ENCODE measurements at regions not wholly inside any gene's neighbourhood (a gene's known extent, or its start where the extent isn't known, plus 50 kb on each side); places are given as distances from the start of the nearest gene placed in this dataset.

DNA sequence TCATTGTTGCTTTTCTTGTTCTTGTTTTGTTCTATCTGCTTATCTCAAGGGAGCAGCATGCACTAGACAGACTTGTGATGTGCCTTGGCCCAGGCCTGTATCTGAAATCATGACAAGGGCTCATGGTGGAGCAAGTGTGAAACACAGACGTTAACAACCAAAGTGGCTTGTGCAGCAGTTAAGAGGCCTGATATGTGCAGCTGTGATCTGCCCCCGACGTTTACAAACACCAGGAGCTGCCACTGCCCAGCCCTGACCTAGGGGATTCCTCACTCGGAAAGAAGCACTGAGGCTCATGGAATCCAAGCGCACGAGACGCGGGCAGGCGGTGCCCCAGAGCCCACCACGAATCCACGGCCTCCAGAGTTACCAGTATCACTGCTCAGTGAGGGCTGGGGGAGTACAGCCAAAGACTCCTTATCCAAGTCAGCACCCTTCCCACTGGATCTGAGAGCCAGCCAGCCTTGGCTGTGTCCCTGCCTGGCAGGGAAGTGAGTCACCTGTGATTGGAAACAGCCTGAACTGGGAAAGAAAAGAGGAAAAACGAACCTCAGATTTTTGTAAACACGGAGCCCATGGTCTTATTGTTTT lies 62.3 kb upstream of the SNTG2 start:
- no peaks in the 10 kb centered on the region for H3K4me1 ChIP-seq (ENCODE audit: control insufficient read depth in 3 of 3, insufficient read depth in 2 of 3, low read depth in 1 of 3, low read length in 2 of 3)
- no peak overlapping the region for H3K27ac ChIP-seq (ENCODE audit: low read depth in 1 of 3, low read length in 2 of 3)
- WGBS, 3 donors: 67 to 75% (median 70%) methylated on average over 13 of the region's 13 CpGs
- DNase-seq (no peak), FAIRE-seq (no peak)
- peaks cover 0 to 20% (median 0%) of the 10 kb centered on the region in 3 donors for H3K27me3 ChIP-seq (ENCODE audit: control insufficient read depth in 3 of 3, insufficient read depth in 3 of 3, low read length in 3 of 3)
- H3K36me3 ChIP-seq (ENCODE audit: control insufficient read depth in 3 of 3, insufficient read depth in 2 of 3, low read depth in 1 of 3, low read length in 3 of 3): no peaks in the 10 kb centered on the region
- H3K4me3 ChIP-seq (ENCODE audit: low read depth in 1 of 3, low read length in 3 of 3): no peak overlapping the region
- H3K9me3 ChIP-seq (ENCODE audit: control insufficient read depth in 2 of 2, insufficient read depth in 1 of 2, low read depth in 1 of 2, low read length in 1 of 2): no peaks in the 10 kb centered on the region

DNA sequence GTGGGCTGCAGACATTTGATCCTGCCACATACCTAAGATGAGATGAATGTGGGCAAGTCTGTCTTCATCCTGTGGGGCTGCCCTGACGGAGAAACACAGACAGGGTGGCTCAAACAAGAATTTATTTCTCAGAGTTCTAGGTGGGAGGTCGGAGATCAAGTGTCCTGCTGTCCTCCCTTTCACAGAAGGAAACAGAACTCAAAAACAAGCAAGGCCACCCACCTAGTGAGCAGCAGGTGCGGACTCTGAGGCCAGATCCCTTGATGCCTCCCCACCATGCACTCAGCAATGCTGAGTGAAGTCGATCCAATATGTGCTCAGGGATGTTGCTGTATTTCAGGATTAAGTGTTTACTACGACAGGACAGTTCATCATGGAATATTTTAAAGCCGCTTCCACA lies 63.0 kb upstream of the SNTG2 start:
- H3K27me3 ChIP-seq (ENCODE audit: control insufficient read depth in 3 of 3, insufficient read depth in 3 of 3, low read length in 3 of 3): peaks cover 0 to 27% (median 0%) of the 10 kb centered on the region in 3 donors
- H3K9me3 ChIP-seq (ENCODE audit: control insufficient read depth in 2 of 2, insufficient read depth in 1 of 2, low read depth in 1 of 2, low read length in 1 of 2): no peaks in the 10 kb centered on the region
- no peak for DNase-seq
- H3K36me3 ChIP-seq (ENCODE audit: control insufficient read depth in 3 of 3, insufficient read depth in 2 of 3, low read depth in 1 of 3, low read length in 3 of 3): no peaks in the 10 kb centered on the region
- no peak overlapping the region for H3K27ac ChIP-seq (ENCODE audit: low read depth in 1 of 3, low read length in 2 of 3)
- H3K4me3 ChIP-seq (ENCODE audit: low read depth in 1 of 3, low read length in 3 of 3): no peak overlapping the region
- WGBS, 3 donors: 66 to 71% (median 68%) methylated on average over 6 of the region's 6 CpGs
- H3K4me1 ChIP-seq (ENCODE audit: control insufficient read depth in 3 of 3, insufficient read depth in 2 of 3, low read depth in 1 of 3, low read length in 2 of 3): no peaks in the 10 kb centered on the region
- FAIRE-seq: no peak

DNA sequence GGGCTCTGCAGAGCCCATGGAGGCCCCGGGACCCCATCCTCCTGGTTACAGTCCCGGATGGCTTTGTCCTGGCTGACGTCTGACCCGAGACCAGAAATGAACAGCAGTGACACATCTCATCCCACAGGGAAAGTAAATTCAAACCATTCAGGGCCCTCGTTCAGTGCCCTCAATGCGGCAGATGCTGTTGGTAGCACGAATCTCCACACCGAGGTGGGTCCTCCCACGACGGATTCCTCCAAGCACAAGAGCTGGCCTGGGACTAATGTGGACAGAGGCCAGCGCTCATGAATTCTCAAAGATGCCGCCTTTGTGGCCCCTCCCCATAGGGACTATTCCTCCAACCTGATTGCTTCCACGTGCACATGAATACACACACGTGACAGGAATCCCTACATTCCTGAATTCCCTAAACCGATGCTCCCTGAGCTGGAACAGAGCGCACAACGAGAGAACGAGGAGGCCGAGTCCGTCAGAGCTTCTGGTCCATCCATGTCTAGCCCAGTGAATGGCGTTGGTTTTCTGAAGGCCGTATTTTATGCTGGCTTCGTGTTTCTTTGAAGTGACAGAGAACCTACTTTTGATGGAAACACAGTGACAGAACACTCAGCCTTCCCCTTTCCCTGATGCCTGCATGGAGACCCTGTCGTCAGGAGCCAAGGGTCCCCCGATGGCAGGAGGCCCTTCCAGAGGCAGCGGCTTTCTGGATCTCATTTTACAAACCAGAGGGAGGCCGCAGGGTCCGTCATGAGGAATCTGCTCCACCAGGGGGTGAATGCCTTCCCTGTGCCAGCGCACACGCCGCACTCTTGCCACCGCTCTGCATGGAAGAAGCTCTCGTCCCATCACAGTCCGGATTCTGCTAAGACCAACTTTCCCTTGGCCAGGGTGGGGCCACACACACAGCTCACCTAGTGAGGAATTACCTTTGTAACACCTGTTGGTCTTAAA lies 64.3 kb upstream of the SNTG2 start:
- no peak for FAIRE-seq
- no peaks in the 10 kb centered on the region for H3K9me3 ChIP-seq (ENCODE audit: control insufficient read depth in 2 of 2, insufficient read depth in 1 of 2, low read depth in 1 of 2, low read length in 1 of 2)
- H3K4me3 ChIP-seq (ENCODE audit: low read depth in 1 of 3, low read length in 3 of 3): no peak overlapping the region
- H3K27ac ChIP-seq (ENCODE audit: low read depth in 1 of 3, low read length in 2 of 3): no peak overlapping the region
- H3K36me3 ChIP-seq (ENCODE audit: control insufficient read depth in 3 of 3, insufficient read depth in 2 of 3, low read depth in 1 of 3, low read length in 3 of 3): no peaks in the 10 kb centered on the region
- 89 to 91% (median 89%) methylated on average over 34 of the region's 34 CpGs for WGBS, 3 donors
- H3K27me3 ChIP-seq (ENCODE audit: control insufficient read depth in 3 of 3, insufficient read depth in 3 of 3, low read length in 3 of 3): peaks cover 0 to 33% (median 0%) of the 10 kb centered on the region in 3 donors
- no peaks in the 10 kb centered on the region for H3K4me1 ChIP-seq (ENCODE audit: control insufficient read depth in 3 of 3, insufficient read depth in 2 of 3, low read depth in 1 of 3, low read length in 2 of 3)
- no peak for DNase-seq

DNA sequence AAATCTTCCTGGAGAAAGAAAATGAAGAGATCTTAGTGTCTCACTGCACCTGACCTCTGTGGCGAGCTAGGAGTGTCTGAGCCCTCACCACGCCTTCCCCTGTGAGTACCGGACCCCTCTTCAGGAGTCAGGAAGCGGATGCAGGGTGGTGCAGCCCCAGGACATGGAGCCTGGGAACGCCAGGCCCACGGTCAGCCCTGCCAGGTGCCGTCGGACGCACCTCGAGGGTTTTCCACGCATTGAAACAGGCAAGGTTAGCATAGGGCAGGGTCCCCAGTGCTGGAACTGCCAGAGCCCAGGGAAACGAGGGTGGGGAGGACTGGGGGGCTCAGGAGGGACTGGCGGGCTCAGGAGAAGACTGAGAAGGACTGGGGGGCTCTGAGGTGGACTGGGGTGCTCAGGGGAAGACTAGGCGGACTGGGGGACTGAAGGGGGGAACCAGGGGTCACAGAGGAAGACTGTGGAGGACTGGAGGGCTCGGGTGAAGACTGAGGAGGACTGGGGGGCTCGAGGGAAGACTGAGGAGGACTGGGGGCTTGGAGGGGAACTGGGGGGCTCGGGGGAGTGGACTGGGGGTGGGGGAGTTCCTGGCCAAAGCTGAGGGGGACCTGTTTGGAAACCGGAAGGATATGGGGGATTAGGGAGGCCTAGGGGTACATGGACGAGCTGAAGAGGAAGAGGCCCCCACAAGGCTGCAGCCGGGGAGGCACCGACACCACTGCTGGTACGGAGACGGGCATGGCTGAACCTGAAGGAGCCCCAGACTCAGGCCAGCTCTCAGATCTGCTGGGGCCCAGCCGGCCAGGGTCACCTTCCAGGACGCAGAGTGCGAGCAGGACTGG lies 65.2 kb upstream of the SNTG2 start:
- Histone ChIP-seq H3K36me3 (ENCODE audit: control insufficient read depth in 3 of 3, insufficient read depth in 2 of 3, low read depth in 1 of 3, low read length in 3 of 3) (no peaks in the 10 kb centered on the region), H3K9me3 (ENCODE audit: control insufficient read depth in 2 of 2, insufficient read depth in 1 of 2, low read depth in 1 of 2, low read length in 1 of 2) (no peaks in the 10 kb centered on the region), H3K27ac (ENCODE audit: low read depth in 1 of 3, low read length in 2 of 3) (no peak overlapping the region), H3K4me3 (ENCODE audit: low read depth in 1 of 3, low read length in 3 of 3) (no peak overlapping the region), H3K4me1 (ENCODE audit: control insufficient read depth in 3 of 3, insufficient read depth in 2 of 3, low read depth in 1 of 3, low read length in 2 of 3) (no peaks in the 10 kb centered on the region), H3K27me3 (ENCODE audit: control insufficient read depth in 3 of 3, insufficient read depth in 3 of 3, low read length in 3 of 3) (peaks cover 0 to 32% (median 0%) of the 10 kb centered on the region in 3 donors)
- DNase-seq (no peak), FAIRE-seq (no peak)
- 59 to 76% (median 59%) methylated on average over 23 to 26 of the region's 26 CpGs for WGBS, 3 donors

DNA sequence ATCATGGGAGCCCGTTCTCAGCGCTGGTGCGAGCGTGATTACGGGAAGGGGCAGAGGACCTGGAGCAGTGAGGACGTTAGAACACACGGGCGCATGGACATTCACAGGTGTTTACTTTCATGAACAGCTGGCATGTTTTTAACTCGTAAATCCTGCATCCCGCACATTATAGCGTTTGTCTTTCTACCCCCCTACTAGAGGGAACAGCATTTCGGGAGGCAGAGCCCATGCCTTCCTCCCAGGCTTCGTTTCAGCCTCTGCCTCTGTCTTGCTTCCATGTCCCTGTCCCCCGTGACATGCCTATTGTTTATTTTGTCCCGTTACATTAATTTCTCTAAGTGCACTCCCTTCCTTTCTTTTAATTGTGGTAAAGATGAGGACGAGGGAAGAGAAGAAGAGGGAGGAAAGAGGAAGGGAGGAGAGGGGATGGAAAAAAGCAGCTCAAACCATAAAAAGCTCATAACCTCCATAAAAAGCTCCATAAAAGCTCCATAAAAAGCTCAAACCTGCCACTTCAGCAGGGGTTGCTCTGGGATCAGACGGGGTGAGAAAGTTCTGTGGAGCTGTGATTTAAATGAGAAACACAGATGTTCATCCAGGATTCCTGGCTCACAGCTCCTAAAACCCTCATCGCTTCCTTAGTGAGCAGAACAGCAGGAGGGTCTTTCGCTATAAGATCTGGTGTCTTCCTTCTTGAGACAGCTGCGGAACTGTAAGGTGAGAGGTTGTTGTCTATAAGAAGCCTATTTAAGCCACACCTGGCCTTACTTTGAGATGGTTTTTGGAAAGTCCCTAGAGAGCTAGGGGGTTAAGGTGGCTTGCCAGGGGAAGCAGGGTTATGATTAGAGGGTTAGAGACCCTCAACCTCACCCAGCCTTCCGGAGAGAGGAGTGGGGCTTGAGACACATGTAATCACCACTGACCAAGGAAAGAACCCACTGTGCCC lies 66.6 kb upstream of the SNTG2 start:
- no peak for FAIRE-seq
- DNase-seq: no peak

DNA sequence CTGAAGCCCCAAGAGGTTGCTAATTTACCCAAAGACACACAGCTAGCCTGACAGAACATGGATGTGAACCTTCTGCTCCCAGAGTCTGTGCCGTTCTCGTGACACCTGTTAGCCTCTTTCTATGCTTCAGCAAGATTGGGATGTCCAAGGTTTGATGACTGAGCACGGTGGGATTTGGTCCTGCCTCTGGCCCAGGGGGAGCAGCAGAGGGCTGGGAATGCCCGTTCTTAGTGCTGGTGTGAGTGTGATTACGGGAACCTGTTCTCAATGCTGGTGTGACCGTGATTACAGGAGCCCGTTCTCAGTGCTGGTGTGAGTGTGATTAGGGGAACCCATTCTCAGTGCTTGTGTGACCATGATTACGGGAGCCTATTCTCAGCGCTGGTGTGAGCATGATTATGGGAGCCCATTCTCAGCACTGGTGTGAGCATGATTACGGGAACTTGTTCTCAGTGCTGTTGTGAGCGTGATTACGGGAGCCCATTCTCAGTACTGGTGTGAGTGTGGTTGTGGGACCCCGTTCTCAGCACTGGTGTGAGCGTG lies 67.3 kb upstream of the SNTG2 start:
- Histone ChIP-seq H3K36me3 (ENCODE audit: control insufficient read depth in 3 of 3, insufficient read depth in 2 of 3, low read depth in 1 of 3, low read length in 3 of 3) (no peaks in the 10 kb centered on the region), H3K27me3 (ENCODE audit: control insufficient read depth in 3 of 3, insufficient read depth in 3 of 3, low read length in 3 of 3) (peaks cover 0 to 30% (median 0%) of the 10 kb centered on the region in 3 donors), H3K4me3 (ENCODE audit: low read depth in 1 of 3, low read length in 3 of 3) (no peak overlapping the region), H3K9me3 (ENCODE audit: control insufficient read depth in 2 of 2, insufficient read depth in 1 of 2, low read depth in 1 of 2, low read length in 1 of 2) (no peaks in the 10 kb centered on the region), H3K4me1 (ENCODE audit: control insufficient read depth in 3 of 3, insufficient read depth in 2 of 3, low read depth in 1 of 3, low read length in 2 of 3) (no peaks in the 10 kb centered on the region), H3K27ac (ENCODE audit: low read depth in 1 of 3, low read length in 2 of 3) (no peak overlapping the region)
- whole genome bisulfite sequencing, 3 donors: 77 to 81% (median 78%) methylated on average over 14 of the region's 14 CpGs
- FAIRE-seq (no peak), DNase-seq (no peak)

More for the DNA sequence above, 66.6 kb upstream of the SNTG2 start:
- Histone ChIP-seq H3K4me3 (ENCODE audit: low read depth in 1 of 3, low read length in 3 of 3) (no peak overlapping the region), H3K27me3 (ENCODE audit: control insufficient read depth in 3 of 3, insufficient read depth in 3 of 3, low read length in 3 of 3) (peaks cover 0 to 32% (median 0%) of the 10 kb centered on the region in 3 donors), H3K9me3 (ENCODE audit: control insufficient read depth in 2 of 2, insufficient read depth in 1 of 2, low read depth in 1 of 2, low read length in 1 of 2) (no peaks in the 10 kb centered on the region), H3K27ac (ENCODE audit: low read depth in 1 of 3, low read length in 2 of 3) (no peak overlapping the region), H3K4me1 (ENCODE audit: control insufficient read depth in 3 of 3, insufficient read depth in 2 of 3, low read depth in 1 of 3, low read length in 2 of 3) (no peaks in the 10 kb centered on the region), H3K36me3 (ENCODE audit: control insufficient read depth in 3 of 3, insufficient read depth in 2 of 3, low read depth in 1 of 3, low read length in 3 of 3) (no peaks in the 10 kb centered on the region)
- 41 to 46% (median 44%) methylated on average over 21 of the region's 21 CpGs for WGBS, 3 donors

DNA sequence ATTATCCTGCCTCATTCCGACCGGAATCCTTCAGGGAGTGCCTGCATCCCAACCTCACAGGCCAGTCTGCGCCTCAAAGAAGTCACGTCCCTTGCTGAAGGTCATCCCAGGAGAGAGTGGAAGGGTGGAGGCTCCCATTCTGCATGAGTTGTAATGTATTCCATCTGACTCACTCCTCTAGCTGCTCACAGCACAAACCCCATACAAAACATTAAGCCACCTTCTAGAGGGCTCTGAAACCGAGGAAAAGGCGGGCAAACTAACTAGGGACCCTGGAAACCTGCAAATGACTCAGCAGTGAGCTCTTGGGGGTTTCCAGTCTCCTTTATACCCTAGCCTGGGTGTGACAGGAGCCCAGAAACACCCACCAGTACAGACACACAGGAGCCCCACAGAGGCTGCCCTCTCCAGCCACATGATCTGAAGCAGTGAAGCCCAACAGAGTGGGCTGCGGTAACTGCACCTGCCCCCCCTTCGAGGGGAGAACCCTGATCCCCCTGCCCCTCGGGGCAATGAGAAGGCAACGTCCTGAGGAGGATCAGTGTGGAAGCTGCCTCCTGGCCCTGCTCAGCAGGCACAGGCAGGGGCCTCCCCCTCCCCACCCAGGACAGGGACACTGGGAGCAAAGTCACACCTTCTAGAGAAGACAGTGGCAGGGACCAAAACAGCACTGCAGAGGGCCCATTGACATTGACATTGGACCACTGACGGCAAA lies 69.3 kb upstream of the SNTG2 start:
- 68 to 78% (median 71%) methylated on average over 11 of the region's 11 CpGs for WGBS, 3 donors
- no peak overlapping the region for H3K4me3 ChIP-seq (ENCODE audit: low read depth in 1 of 3, low read length in 3 of 3)
- no peak for FAIRE-seq
- H3K9me3 ChIP-seq (ENCODE audit: control insufficient read depth in 2 of 2, insufficient read depth in 1 of 2, low read depth in 1 of 2, low read length in 1 of 2): no peaks in the 10 kb centered on the region
- H3K27me3 ChIP-seq (ENCODE audit: control insufficient read depth in 3 of 3, insufficient read depth in 3 of 3, low read length in 3 of 3): peaks cover 0 to 30% (median 0%) of the 10 kb centered on the region in 3 donors
- no peak for DNase-seq
- H3K36me3 ChIP-seq (ENCODE audit: control insufficient read depth in 3 of 3, insufficient read depth in 2 of 3, low read depth in 1 of 3, low read length in 3 of 3): no peaks in the 10 kb centered on the region
- H3K4me1 ChIP-seq (ENCODE audit: control insufficient read depth in 3 of 3, insufficient read depth in 2 of 3, low read depth in 1 of 3, low read length in 2 of 3): no peaks in the 10 kb centered on the region
- no peak overlapping the region for H3K27ac ChIP-seq (ENCODE audit: low read depth in 1 of 3, low read length in 2 of 3)

Data from small intestine (tissue), 7 donors.